ENCODE measurements at regions not wholly inside any gene's neighbourhood (a gene's known extent, or its start where the extent isn't known, plus 50 kb on each side); places are given as distances from the start of the nearest gene placed in this dataset.
A peak's percentile ranks its signal among the peaks of the same experiment; 100 is the strongest.

GRCh38 chr12:65602253-65602609, 222.1 kb upstream of the HMGA2 start:
- FAIRE-seq, result no peak

GRCh38 chr12:65602610-65603295, 221.5 kb upstream of the HMGA2 start:
- peak; percentile 96 for FAIRE-seq

- peak; percentile 61 for FAIRE-seq
Measured at GRCh38 chr12:65603438-65604351, 220.6 kb upstream of the HMGA2 start.

DNA sequence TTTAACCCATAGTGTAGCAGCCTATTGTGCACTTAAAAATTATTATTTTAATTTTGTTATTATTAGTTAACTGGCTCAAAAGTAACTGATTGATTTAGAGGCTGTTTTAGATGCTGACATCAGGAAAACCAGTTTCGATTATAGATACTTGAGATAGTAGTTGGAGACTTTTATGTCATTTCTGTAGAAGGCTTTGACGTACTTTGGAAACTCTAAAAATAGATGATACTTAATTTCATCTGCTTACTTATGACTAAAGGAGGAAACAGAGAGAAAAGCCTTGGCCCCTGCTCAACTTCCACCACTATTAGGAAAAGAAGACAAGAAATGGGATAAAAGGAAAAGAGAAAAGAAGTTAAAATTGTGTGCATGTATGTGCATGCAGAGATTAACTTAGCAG, 219.3 kb upstream of the HMGA2 start:
- no peak for FAIRE-seq

DNA sequence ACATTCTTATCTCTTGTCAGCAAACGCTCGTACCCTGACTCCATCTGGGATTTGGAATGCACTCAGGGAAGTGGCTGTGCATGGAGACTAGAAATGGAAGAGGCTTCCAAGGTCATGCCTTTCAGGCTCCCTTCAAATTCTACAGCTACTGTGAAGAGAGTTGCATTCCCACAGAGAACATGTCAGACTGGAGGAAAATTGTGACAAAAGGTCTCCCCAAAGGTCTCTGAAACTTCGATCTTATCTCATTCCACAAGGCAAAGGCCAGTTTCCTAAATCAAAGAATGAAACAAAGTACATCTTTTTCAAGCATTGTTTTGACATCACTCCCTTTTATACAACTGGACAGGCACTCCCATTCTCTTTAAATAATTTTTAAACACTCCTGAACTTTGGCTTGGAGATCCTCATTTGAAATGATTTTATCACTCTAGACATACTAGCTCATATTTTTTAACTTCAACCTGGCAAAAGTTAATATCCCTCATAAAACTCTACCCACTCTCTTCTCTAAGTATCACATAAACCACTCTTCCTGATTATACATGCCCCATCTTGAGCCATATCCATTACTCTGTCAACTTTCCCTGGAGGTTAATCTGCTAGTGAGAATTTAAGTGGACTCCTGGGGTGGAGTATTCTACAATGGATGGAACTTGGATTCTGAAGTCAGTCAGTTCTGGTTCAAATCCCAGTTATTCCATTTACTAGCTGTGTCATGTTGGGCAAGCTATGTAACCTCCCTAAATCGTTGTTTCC, 218.1 kb upstream of the HMGA2 start:
- FAIRE-seq, result no peak

DNA sequence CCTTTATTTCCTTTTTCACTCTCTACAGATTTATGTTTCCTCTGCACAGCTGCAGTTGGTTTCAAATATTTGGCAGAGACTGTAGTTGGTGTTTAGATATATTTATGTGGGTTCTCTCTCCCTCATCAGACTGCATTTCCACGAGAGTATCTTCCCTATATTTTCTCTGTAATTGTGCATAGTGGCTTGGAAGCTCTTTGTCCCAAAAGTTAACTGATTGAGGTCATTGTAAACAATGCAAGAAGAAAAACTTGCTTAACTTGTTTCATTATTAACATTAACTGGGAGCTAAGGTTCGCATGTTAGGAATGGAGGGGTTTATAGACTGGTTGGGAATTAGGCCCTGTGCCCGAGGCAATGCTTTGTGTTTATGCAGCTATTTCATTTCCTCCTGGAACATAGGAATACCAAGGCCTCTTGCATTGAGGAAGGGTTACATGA, 216.9 kb upstream of the HMGA2 start:
- no peak for FAIRE-seq

DNA sequence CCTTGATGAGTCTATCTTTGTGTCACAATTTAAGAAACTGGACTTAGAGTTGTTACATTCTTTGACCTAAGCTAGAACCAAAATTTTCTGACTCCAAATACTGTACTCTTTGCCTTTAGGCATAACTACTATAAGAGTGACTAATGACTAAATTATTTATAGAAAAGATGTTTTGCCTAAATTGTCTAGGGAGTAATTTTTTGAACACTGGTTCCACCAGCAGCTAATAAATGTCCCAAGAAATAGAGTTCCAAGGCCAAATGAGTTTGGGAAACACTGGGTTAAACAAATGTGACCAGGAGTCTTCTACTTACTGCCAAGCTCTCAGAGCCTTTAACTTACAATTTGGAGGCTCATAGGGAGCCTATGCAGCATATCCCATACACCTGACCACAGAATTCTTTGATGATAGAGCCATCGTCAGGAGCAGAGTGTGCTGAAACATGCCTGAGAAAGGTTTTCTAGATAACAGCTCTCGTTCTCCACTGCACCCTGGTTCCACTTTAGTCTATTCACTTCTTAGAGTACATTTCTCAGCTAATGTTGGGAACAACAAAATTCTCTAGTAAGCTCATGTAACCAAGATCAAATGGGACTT, 215.9 kb upstream of the HMGA2 start:
- FAIRE-seq, result no peak

GRCh38 chr12:65609359-65609771, 214.9 kb upstream of the HMGA2 start:
- peak; percentile 28 for FAIRE-seq

DNA sequence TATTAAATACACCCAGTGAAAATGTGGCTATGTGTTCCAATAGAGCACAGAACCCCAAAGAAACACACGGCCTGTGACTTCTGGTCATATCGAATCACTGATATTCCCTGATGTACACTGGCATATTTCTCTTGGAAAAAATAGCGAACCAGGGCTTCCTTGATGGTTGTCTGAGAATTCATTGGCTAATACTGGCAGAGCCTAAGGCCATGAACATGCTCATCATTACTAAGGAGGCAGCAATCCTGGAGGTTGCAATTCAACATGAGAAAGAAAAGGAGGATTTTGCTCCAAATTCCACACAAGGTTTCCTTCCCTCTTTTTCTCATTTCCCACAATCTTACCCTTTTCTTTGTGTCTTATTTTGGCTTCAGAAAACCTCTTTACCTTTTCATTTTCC, 212.9 kb upstream of the HMGA2 start:
- no peak for FAIRE-seq

DNA sequence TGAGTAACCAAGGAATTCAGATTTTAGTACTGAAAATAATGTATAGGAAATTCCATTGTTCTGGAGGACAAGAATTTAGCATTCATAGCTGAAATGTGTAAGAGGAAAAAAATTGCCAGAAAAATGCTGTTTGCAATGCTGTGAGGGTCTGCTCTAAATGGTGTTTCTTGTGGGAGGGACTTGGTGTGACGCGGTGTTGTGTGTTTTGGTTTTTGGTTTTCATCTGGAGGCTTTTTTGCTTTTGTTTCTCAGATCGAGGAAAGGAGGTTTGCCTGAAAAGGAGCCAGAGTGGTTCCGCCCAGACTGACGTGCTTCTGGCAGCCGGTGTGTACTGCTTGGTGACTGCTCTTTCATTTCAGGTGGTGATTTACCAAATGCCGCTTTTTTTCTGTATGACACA, 211.8 kb upstream of the HMGA2 start:
- no peak for FAIRE-seq

DNA sequence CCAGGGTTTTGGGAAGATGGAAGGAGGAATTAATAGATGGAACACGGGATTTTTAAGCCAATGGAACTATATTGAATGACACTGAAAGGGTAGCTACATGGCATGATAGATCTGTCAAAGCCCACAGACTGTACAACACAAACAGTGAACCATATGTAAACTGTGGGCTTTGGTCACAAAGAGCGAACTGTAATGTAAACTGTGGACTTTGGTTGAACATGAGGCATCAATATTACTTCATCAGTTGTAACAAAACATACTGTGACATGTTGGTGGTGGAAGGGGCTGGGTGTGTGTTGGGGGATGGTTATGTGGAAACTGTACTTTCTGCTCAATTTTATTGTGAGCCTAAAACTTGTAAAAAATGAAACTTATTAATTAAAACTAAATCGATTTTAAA, 210.6 kb upstream of the HMGA2 start:
- FAIRE-seq, result no peak

- no peak for FAIRE-seq
Measured at GRCh38 chr12:65614259-65614889, 209.9 kb upstream of the HMGA2 start.

GRCh38 chr12:65615118-65615517, 209.2 kb upstream of the HMGA2 start:
- FAIRE-seq, result no peak

GRCh38 chr12:65616022-65616421, 208.3 kb upstream of the HMGA2 start:
- FAIRE-seq, result no peak

DNA sequence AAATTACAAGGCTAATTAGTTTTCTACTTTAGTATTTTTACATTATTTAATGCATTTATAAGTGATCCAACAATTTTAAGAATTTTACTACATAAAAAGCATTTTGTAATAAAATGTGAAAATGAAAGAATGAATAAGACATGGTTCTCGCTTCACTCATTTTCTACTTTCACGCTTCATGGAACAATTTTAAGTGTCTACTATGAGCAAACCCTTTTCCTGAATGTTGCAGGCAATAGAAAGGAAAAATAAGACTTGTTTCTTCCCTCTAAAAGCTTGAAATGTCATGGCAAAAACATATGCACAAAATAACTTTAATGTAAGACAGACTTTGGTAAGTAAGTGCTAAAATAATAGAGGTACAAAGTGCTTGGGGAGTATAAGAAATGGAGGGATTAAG, 205.7 kb upstream of the HMGA2 start:
- FAIRE-seq, result no peak

DNA sequence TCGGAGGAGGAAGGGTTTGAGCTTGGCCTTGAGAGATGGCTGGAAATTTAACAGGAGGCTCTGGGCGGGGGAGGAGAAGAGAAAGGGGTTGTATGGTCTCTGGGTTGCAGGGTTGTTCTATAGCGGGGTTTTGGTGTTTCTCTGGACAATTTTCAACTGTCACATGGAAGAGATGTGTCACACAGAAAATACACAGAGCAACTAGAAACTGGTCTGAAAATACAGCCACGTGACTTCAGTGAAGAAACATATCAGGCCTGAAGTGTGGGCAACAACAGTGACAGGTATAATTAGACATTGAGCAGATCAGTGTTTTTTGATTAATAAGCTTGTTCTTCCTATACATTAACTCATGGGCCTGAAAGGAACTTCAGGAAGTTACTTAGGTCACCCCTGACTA, 205.3 kb upstream of the HMGA2 start:
- no peak for FAIRE-seq

DNA sequence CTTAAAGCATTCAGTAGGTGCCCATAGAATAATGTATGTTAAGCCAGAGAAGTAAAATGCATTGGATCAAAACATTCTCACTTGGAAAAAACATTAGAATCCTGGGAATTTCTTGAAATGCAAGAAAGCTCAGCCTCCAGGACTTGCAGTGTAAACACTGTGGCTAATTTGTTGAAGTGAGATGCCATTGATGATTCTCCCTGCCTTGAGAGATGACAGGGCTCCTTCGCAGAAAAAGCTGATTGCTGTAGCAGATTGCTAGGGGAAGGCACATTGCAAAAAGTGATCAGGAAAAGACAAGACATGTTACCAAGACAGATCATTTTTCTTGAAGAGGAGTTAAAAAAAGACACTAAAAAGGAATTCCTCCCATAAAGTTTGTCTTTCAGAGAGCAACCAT, 204.2 kb upstream of the HMGA2 start:
- FAIRE-seq, result no peak

GRCh38 chr12:65622056-65622455, 202.2 kb upstream of the HMGA2 start:
- no peak for FAIRE-seq

- no peak for FAIRE-seq
Measured at GRCh38 chr12:65623507-65623906, 200.8 kb upstream of the HMGA2 start.

DNA sequence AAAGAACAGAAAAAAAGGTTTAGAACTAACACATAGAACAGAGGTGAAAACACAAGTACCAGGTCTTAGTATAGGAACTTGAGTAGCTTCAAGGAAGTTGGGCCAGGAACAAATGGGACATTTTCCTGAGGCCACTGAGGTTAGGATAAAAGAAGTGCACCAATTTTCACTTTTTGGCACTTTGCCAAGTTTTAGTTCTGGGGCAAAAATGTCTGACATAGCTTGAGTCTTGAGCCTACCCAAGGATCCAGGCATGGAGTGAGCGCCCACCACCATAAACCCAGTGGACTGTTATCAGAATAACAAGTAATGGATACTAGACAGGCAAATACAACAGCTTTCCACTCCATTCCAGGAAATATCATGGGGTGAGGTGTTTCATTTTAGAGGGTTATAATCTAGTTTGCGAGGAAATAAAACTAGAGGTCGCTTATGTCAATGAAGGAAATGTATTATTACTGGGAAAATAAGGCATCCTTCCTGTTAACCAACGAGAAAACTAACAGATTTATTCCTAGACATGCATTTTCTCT, 199.7 kb upstream of the HMGA2 start:
- no peak for FAIRE-seq

- FAIRE-seq, result no peak
Measured at GRCh38 chr12:65628061-65628460, 196.2 kb upstream of the HMGA2 start.

- FAIRE-seq, result no peak
Measured at GRCh38 chr12:65630555-65630954, 193.7 kb upstream of the HMGA2 start.
